ENCODE measurements at regions not wholly inside any gene's neighbourhood (a gene's known extent, or its start where the extent isn't known, plus 50 kb on each side); places are given as distances from the start of the nearest gene placed in this dataset.
"Not testable (repeated sequence)": the region's sequence is repeated elsewhere in the genome, so short reads cannot be mapped to it uniquely, and the experiment has no call there.

- DNase-seq (ENCODE audit: extremely low spot score, unreplicated experiment) = no peak
- Mint-ChIP-seq H3K27ac (ENCODE audit: unreplicated experiment) (no peak overlapping the region), H3K36me3 (ENCODE audit: unreplicated experiment) (no peaks in the 10 kb centered on the region), H3K9me3 (ENCODE audit: unreplicated experiment) (peaks cover 6% of the 10 kb centered on the region), H3K4me3 (ENCODE audit: unreplicated experiment) (no peak overlapping the region), H3K27me3 (ENCODE audit: unreplicated experiment) (peaks cover 1% of the 10 kb centered on the region), H3K4me1 (ENCODE audit: unreplicated experiment) (no peaks in the 10 kb centered on the region)
- no peak for TF ChIP-seq CTCF (IDR thresholded peaks at IDR 0.05)
Measured at GRCh38 chr6:126723541-126724170, 383.7 kb downstream of the CENPW start.

- H3K4me3 Mint-ChIP-seq (ENCODE audit: unreplicated experiment) = no peak overlapping the region
- no peaks in the 10 kb centered on the region for H3K27me3 Mint-ChIP-seq (ENCODE audit: unreplicated experiment)
- DNase-seq (ENCODE audit: extremely low spot score, unreplicated experiment) = no peak
- H3K9me3 Mint-ChIP-seq (ENCODE audit: unreplicated experiment) = peaks cover 13% of the 10 kb centered on the region
- TF ChIP-seq CTCF (IDR thresholded peaks at IDR 0.05) = no peak
- no peaks in the 10 kb centered on the region for H3K4me1 Mint-ChIP-seq (ENCODE audit: unreplicated experiment)
- H3K36me3 Mint-ChIP-seq (ENCODE audit: unreplicated experiment) = no peaks in the 10 kb centered on the region
- no peak overlapping the region for H3K27ac Mint-ChIP-seq (ENCODE audit: unreplicated experiment)
Measured at GRCh38 chr6:126724821-126725220, 384.9 kb downstream of the CENPW start.

- not testable (repeated sequence) for H3K27ac Mint-ChIP-seq (ENCODE audit: unreplicated experiment); DNase-seq (ENCODE audit: extremely low spot score, unreplicated experiment); H3K36me3 Mint-ChIP-seq (ENCODE audit: unreplicated experiment); H3K4me1 Mint-ChIP-seq (ENCODE audit: unreplicated experiment); H3K27me3 Mint-ChIP-seq (ENCODE audit: unreplicated experiment); H3K4me3 Mint-ChIP-seq (ENCODE audit: unreplicated experiment)
- peaks cover 19% of the 10 kb centered on the region for H3K9me3 Mint-ChIP-seq (ENCODE audit: unreplicated experiment)
Measured at GRCh38 chr6:126726454-126726853, 386.5 kb downstream of the CENPW start.

- no peaks in the 10 kb centered on the region for H3K4me1 Mint-ChIP-seq (ENCODE audit: unreplicated experiment)
- peaks cover 17% of the 10 kb centered on the region for H3K27me3 Mint-ChIP-seq (ENCODE audit: unreplicated experiment)
- H3K4me3 Mint-ChIP-seq (ENCODE audit: unreplicated experiment) = no peak overlapping the region
- no peaks in the 10 kb centered on the region for H3K36me3 Mint-ChIP-seq (ENCODE audit: unreplicated experiment)
- H3K27ac Mint-ChIP-seq (ENCODE audit: unreplicated experiment) = no peak overlapping the region
- no peak for TF ChIP-seq CTCF (IDR thresholded peaks at IDR 0.05)
- DNase-seq (ENCODE audit: extremely low spot score, unreplicated experiment) = no peak
- no peaks in the 10 kb centered on the region for H3K9me3 Mint-ChIP-seq (ENCODE audit: unreplicated experiment)
Measured at GRCh38 chr6:126738146-126738545, 380.3 kb upstream of the RSPO3 start.

GRCh38 chr6:126738641-126739040 lies 379.8 kb upstream of the RSPO3 start:
- TF ChIP-seq CTCF (IDR thresholded peaks at IDR 0.05) = no peak
- Mint-ChIP-seq H3K36me3 (ENCODE audit: unreplicated experiment) (no peaks in the 10 kb centered on the region), H3K4me3 (ENCODE audit: unreplicated experiment) (no peak overlapping the region), H3K27me3 (ENCODE audit: unreplicated experiment) (peaks cover 18% of the 10 kb centered on the region), H3K27ac (ENCODE audit: unreplicated experiment) (no peak overlapping the region), H3K9me3 (ENCODE audit: unreplicated experiment) (no peaks in the 10 kb centered on the region), H3K4me1 (ENCODE audit: unreplicated experiment) (no peaks in the 10 kb centered on the region)
- DNase-seq (ENCODE audit: extremely low spot score, unreplicated experiment) = no peak

- Mint-ChIP-seq H3K4me3 (ENCODE audit: unreplicated experiment) (no peak overlapping the region), H3K4me1 (ENCODE audit: unreplicated experiment) (peaks cover 6% of the 10 kb centered on the region), H3K36me3 (ENCODE audit: unreplicated experiment) (no peaks in the 10 kb centered on the region), H3K27me3 (ENCODE audit: unreplicated experiment) (peaks cover 10% of the 10 kb centered on the region), H3K27ac (ENCODE audit: unreplicated experiment) (no peak overlapping the region), H3K9me3 (ENCODE audit: unreplicated experiment) (no peaks in the 10 kb centered on the region)
- no peak for DNase-seq (ENCODE audit: extremely low spot score, unreplicated experiment)
- no peak for TF ChIP-seq CTCF (IDR thresholded peaks at IDR 0.05)
Measured at GRCh38 chr6:126743076-126743475, 375.4 kb upstream of the RSPO3 start.

Data from osteocyte (in vitro differentiated cells).